ENCODE measurements at regions not wholly inside any gene's neighbourhood (a gene's known extent, or its start where the extent isn't known, plus 50 kb on each side); places are given as distances from the start of the nearest gene placed in this dataset.

- TF ChIP-seq CBX3 (IDR thresholded peaks at IDR 0.05; ENCODE audit: borderline replicate concordance, low read depth) (no peak), NFYB (IDR thresholded peaks at IDR 0.05; ENCODE audit: insufficient read depth, low read depth, low read length) (no peak), CHD4 (IDR thresholded peaks at IDR 0.05) (no peak)
- FAIRE-seq (no peak), DNase-seq (ENCODE audit: low read depth, low spot score) (no peak), ATAC-seq (no peak)
- ChIA-PET RAD21 (ENCODE audit: unreplicated experiment) (no interaction called here), SMC1A (ENCODE audit: uncharacterized antibody, unreplicated experiment) (no interaction called here), CTCF (no interaction called here), POLR2A (no interaction called here)
- in situ Hi-C loops (cut with MboI) = no loop called here
- Histone ChIP-seq H3K79me2 (ENCODE audit: control insufficient read depth, insufficient read depth, low read length) (no peaks in the 10 kb centered on the region), H3K27ac (ENCODE audit: control insufficient read depth, insufficient read depth) (no peak overlapping the region), H3K9me3 (replicated peaks; ENCODE audit: control insufficient read depth, insufficient read depth, low read length) (no peaks in the 10 kb centered on the region), H4K20me1 (ENCODE audit: control insufficient read depth, insufficient read depth) (no peaks in the 10 kb centered on the region), H3K4me1 (ENCODE audit: control insufficient read depth, insufficient read depth, low read length) (no peaks in the 10 kb centered on the region), H3K9ac (ENCODE audit: control insufficient read depth, insufficient read depth, low read length) (no peak overlapping the region), H3K27me3 (replicated peaks in 1 of 2; ENCODE audit: control insufficient read depth in 2 of 2, insufficient read depth in 2 of 2, low read length in 1 of 2) (no peaks in the 10 kb centered on the region), H3K4me2 (ENCODE audit: control insufficient read depth, insufficient read depth) (no peak overlapping the region), H3K4me3 (no peak overlapping the region), H2AFZ (ENCODE audit: control insufficient read depth, low read depth, low read length) (no peak overlapping the region), H3K36me3 (ENCODE audit: control insufficient read depth in 2 of 2, insufficient read depth in 2 of 2, low read length in 1 of 2) (no peaks in the 10 kb centered on the region)
- no TSS peak for BruUV-seq (replicated peaks)
- WGBS (ENCODE audit: insufficient coverage, insufficient replicate concordance, low lambda C conversion rate, missing lambda C conversion rate) = 30% methylated on average over 8 of the region's 8 CpGs
- intact Hi-C loops (cut with micrococcal nuclease; ENCODE audit: unreplicated experiment) = no loop called here
Observed at GRCh38 chr4:157575339-157575738, 354.8 kb downstream of the GRIA2 start.

- no peaks in the 10 kb centered on the region for H3K79me2 ChIP-seq (ENCODE audit: control insufficient read depth, insufficient read depth, low read length)
- intact Hi-C loops (cut with micrococcal nuclease; ENCODE audit: unreplicated experiment) = no loop called here
- FAIRE-seq = no peak
- H4K20me1 ChIP-seq (ENCODE audit: control insufficient read depth, insufficient read depth) = no peaks in the 10 kb centered on the region
- H3K9ac ChIP-seq (ENCODE audit: control insufficient read depth, insufficient read depth, low read length) = no peak overlapping the region
- WGBS (ENCODE audit: insufficient coverage, insufficient replicate concordance, low lambda C conversion rate, missing lambda C conversion rate) = 25% methylated on average over 7 of the region's 7 CpGs
- H3K4me2 ChIP-seq (ENCODE audit: control insufficient read depth, insufficient read depth) = no peak overlapping the region
- H3K36me3 ChIP-seq (ENCODE audit: control insufficient read depth in 2 of 2, insufficient read depth in 2 of 2, low read length in 1 of 2) = no peaks in the 10 kb centered on the region
- peak; percentile 37; the same call in 2 of the 3 replicates for ATAC-seq
- POLR2A ChIA-PET = no interaction called here
- CTCF ChIA-PET = no interaction called here
- no peaks in the 10 kb centered on the region for H3K4me1 ChIP-seq (ENCODE audit: control insufficient read depth, insufficient read depth, low read length)
- no peaks in the 10 kb centered on the region for H3K27me3 ChIP-seq (replicated peaks in 1 of 2; ENCODE audit: control insufficient read depth in 2 of 2, insufficient read depth in 2 of 2, low read length in 1 of 2)
- H3K27ac ChIP-seq (ENCODE audit: control insufficient read depth, insufficient read depth) = no peak overlapping the region
- TF ChIP-seq TARDBP (IDR thresholded peaks at IDR 0.05; ENCODE audit: borderline replicate concordance) (no peak), RCOR1 (conservative IDR thresholded peaks at IDR 0.05; ENCODE audit: low read depth, low read length) (no peak), PKNOX1 (IDR thresholded peaks at IDR 0.05) (no peak)
- SMC1A ChIA-PET (ENCODE audit: uncharacterized antibody, unreplicated experiment) = no interaction called here
- no peak overlapping the region; the same call in 1 of the 2 replicates for H2AFZ ChIP-seq (ENCODE audit: control insufficient read depth, low read depth, low read length)
- RAD21 ChIA-PET (ENCODE audit: unreplicated experiment) = no interaction called here
- no peaks in the 10 kb centered on the region for H3K9me3 ChIP-seq (replicated peaks; ENCODE audit: control insufficient read depth, insufficient read depth, low read length)
- no peak overlapping the region for H3K4me3 ChIP-seq
- no peak for DNase-seq (ENCODE audit: low read depth, low spot score)
- no TSS peak for BruUV-seq (replicated peaks)
- in situ Hi-C loops (cut with MboI) = no loop called here
Observed at GRCh38 chr4:157574606-157575005, 354.1 kb downstream of the GRIA2 start.
